Activated naive CD4-positive, alpha-beta T cell treated with anti-CD3 and anti-CD28 coated beads, Interleukin-2, amount 10 ng/mL, durations not matched to agents 7 days and 5 days (primary cell): ENCODE measurements at regions not wholly inside any gene's neighbourhood (a gene's known extent, or its start where the extent isn't known, plus 50 kb on each side); places are given as distances from the start of the nearest gene placed in this dataset.
"Not testable (repeated sequence)": the region's sequence is repeated elsewhere in the genome, so short reads cannot be mapped to it uniquely, and the experiment has no call there.

Experiments
- CTCF ChIA-PET: fragments of 350-600 bp; sonication (Branson Sonifier 250); formaldehyde crosslinking; loops from one replicate; lab custom pipeline; 2021; ENCODE audit warnings: antibody characterized with exemption; lab: Charles Lee
- DNase-seq: peaks from one replicate; pipeline ENCODE4 v3.0.0-alpha.2; 2020
- H3K27ac Mint-ChIP-seq: one replicate; pipeline ENCODE4 v1.8.0; 2021; ENCODE audit warnings: mild to moderate bottlenecking, moderate library complexity, mixed read lengths
- H3K27me3 Mint-ChIP-seq: one replicate; pipeline ENCODE4 v1.8.0; 2021; ENCODE audit warnings: mild to moderate bottlenecking, mixed read lengths
- H3K36me3 Mint-ChIP-seq: one replicate; pipeline ENCODE4 v1.8.0; 2021; ENCODE audit warnings: mixed read lengths
- H3K4me1 Mint-ChIP-seq: one replicate; pipeline ENCODE4 v1.8.0; 2021; ENCODE audit warnings: mixed read lengths
- H3K4me3 Mint-ChIP-seq: one replicate; pipeline ENCODE4 v1.8.0; 2021; ENCODE audit warnings: mild to moderate bottlenecking, moderate library complexity, mixed read lengths
- H3K9me3 Mint-ChIP-seq: one replicate; pipeline ENCODE4 v1.8.0; 2021; ENCODE audit warnings: mixed read lengths

GRCh38 chr2:56801214-56801613 lies 617.4 kb downstream of the CCDC85A start:
- Mint-ChIP-seq H3K4me3 (no peak overlapping the region), H3K9me3 (peaks cover 7% of the 10 kb centered on the region), H3K27me3 (no peaks in the 10 kb centered on the region), H3K27ac (no peak overlapping the region), H3K4me1 (no peaks in the 10 kb centered on the region), H3K36me3 (no peaks in the 10 kb centered on the region)
- CTCF ChIA-PET: no interaction called here
- no peak for DNase-seq

- Mint-ChIP-seq H3K27me3 (no peaks in the 10 kb centered on the region), H3K9me3 (peaks cover 7% of the 10 kb centered on the region), H3K27ac (no peak overlapping the region), H3K36me3 (no peaks in the 10 kb centered on the region), H3K4me1 (no peaks in the 10 kb centered on the region), H3K4me3 (no peak overlapping the region)
- CTCF ChIA-PET: no interaction called here
- no peak for DNase-seq
These were observed 618.0 kb downstream of the CCDC85A start for GRCh38 chr2:56801770-56802169.

- Mint-ChIP-seq H3K4me3 (no peak overlapping the region), H3K27me3 (no peaks in the 10 kb centered on the region), H3K4me1 (no peaks in the 10 kb centered on the region), H3K9me3 (peaks cover 5% of the 10 kb centered on the region), H3K36me3 (no peaks in the 10 kb centered on the region), H3K27ac (no peak overlapping the region)
- CTCF ChIA-PET: no interaction called here
- no peak for DNase-seq
These were observed 619.8 kb downstream of the CCDC85A start for GRCh38 chr2:56803596-56803995.

DNA sequence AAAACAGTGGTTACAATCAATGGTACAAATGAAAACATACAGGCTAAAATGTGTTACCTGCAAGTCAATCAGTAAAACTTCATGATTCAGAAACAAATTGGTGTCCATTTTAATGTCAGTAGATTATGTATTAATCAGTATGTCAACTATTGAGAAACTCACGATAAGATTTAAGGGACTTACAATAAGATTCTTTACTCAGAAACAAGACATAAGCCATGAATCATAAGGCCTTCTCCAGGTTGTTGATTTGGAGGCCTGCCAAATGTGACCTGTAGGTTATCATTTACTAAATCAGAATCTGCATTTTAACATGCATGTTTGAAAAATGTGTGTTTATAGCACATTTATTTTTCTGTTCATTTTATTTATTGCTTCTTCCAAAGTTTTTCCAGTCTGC lies 623.1 kb downstream of the CCDC85A start:
- CTCF ChIA-PET: no interaction called here
- no peaks in the 10 kb centered on the region for H3K27me3 Mint-ChIP-seq
- no peak overlapping the region for H3K4me3 Mint-ChIP-seq
- H3K4me1 Mint-ChIP-seq: no peaks in the 10 kb centered on the region
- no peak for DNase-seq
- H3K9me3 Mint-ChIP-seq: peaks cover 15% of the 10 kb centered on the region
- no peak overlapping the region for H3K27ac Mint-ChIP-seq
- H3K36me3 Mint-ChIP-seq: no peaks in the 10 kb centered on the region

GRCh38 chr2:56807861-56808260 lies 624.1 kb downstream of the CCDC85A start:
- no peak for DNase-seq
- Mint-ChIP-seq H3K36me3 (no peaks in the 10 kb centered on the region), H3K27me3 (no peaks in the 10 kb centered on the region), H3K4me1 (no peaks in the 10 kb centered on the region), H3K9me3 (peaks cover 15% of the 10 kb centered on the region), H3K4me3 (no peak overlapping the region), H3K27ac (no peak overlapping the region)
- CTCF ChIA-PET: no interaction called here

DNA sequence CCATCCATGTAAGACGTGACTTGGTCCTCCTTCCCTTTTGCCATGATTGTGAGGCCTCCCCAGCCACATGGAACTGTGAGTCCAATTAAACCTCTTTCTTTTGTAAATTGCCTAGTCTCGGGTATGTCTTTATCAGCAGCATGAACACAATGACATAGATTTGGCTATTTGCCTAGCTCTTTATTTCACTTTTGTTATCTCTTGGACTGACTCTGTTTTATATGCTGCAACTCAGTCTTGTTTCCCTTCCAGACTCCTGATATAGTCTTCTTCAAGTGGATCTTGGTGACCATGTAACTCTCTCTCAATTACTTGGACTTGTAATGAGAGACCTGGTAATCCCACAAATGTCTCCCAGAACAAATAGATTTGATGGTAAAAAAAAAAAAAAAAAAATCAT lies 627.6 kb downstream of the CCDC85A start:
- H3K36me3 Mint-ChIP-seq: no peaks in the 10 kb centered on the region
- no peaks in the 10 kb centered on the region for H3K27me3 Mint-ChIP-seq
- CTCF ChIA-PET: no interaction called here
- H3K9me3 Mint-ChIP-seq: peaks cover 12% of the 10 kb centered on the region
- H3K27ac Mint-ChIP-seq: no peak overlapping the region
- no peak for DNase-seq
- no peak overlapping the region for H3K4me3 Mint-ChIP-seq
- no peaks in the 10 kb centered on the region for H3K4me1 Mint-ChIP-seq

- CTCF ChIA-PET: no interaction called here
- H3K36me3 Mint-ChIP-seq: no peaks in the 10 kb centered on the region
- H3K9me3 Mint-ChIP-seq: peaks cover 12% of the 10 kb centered on the region
- H3K4me3 Mint-ChIP-seq: no peak overlapping the region
- H3K27me3 Mint-ChIP-seq: no peaks in the 10 kb centered on the region
- no peaks in the 10 kb centered on the region for H3K4me1 Mint-ChIP-seq
- no peak overlapping the region for H3K27ac Mint-ChIP-seq
- DNase-seq: no peak
These were observed 628.6 kb downstream of the CCDC85A start for GRCh38 chr2:56812432-56812831.

DNA sequence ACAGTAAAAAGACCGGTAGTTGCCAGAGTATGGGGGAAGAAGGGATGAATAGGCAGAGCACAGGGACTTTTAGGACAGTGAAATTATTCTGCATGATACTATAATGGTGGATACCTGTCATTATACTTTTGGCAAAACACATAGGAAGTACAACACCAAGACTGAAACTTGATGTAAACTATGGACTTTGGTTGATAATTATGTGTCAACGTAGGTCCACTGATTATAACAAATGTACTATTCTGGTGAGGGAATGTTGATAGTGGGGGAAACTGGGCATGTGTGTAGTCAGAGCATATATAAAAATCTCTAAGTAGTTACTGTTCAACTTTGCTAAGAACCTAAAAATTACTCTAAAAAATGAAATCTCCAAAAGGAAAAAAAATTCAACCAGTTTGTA lies 629.7 kb downstream of the CCDC85A start:
- CTCF ChIA-PET: no interaction called here
- no peaks in the 10 kb centered on the region for H3K27me3 Mint-ChIP-seq
- no peaks in the 10 kb centered on the region for H3K36me3 Mint-ChIP-seq
- no peak overlapping the region for H3K4me3 Mint-ChIP-seq
- no peaks in the 10 kb centered on the region for H3K4me1 Mint-ChIP-seq
- H3K9me3 Mint-ChIP-seq: peaks cover 16% of the 10 kb centered on the region
- DNase-seq: no peak
- no peak overlapping the region for H3K27ac Mint-ChIP-seq

DNA sequence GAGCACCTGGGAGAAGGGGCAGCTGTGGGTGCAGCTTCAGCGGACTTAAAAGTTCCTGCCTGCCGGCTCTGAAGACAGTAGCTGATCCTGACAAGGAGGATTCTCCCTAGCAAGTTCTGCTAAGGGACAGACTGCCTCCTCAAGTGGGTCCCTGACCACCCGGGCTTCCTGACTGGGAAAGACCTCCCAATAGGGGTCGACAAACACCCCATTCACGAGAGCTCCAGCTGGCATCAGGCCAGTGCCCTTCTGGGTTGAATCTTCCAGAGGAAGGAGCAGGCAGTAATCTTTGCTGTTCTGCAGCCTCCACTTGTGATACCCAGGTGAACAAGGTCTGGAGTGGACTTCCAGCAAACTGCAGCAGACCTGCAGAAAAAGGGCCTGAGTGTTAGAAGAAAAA lies 632.9 kb downstream of the CCDC85A start:
- Mint-ChIP-seq H3K9me3 (peaks cover 23% of the 10 kb centered on the region), H3K27me3 (no peaks in the 10 kb centered on the region), H3K27ac (no peak overlapping the region), H3K4me1 (no peaks in the 10 kb centered on the region), H3K36me3 (no peaks in the 10 kb centered on the region), H3K4me3 (no peak overlapping the region)
- CTCF ChIA-PET: no interaction called here
- DNase-seq: no peak

DNA sequence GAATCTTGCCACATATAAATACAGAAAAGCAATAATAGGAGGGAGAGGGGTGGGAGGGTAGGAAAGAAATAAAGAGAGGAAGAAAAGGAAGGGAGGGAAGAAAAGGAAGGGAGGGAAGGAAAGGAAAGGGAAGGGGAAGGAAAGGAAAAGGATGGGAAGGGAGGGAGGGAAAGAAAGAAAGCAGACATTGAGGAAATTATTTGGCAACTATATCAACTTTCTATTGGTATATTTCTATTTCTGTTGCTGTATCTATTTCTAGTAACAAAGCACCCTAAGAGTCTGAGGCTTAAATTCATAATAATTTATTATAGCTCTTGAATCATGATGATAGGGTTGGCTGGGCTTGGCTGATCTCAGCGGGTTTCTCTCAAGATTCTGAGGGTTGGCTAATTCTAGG lies 648.0 kb downstream of the CCDC85A start:
- DNase-seq: no peak
- no peak overlapping the region for H3K4me3 Mint-ChIP-seq
- CTCF ChIA-PET: no interaction called here
- no peaks in the 10 kb centered on the region for H3K4me1 Mint-ChIP-seq
- no peak overlapping the region for H3K27ac Mint-ChIP-seq
- no peaks in the 10 kb centered on the region for H3K36me3 Mint-ChIP-seq
- H3K27me3 Mint-ChIP-seq: no peaks in the 10 kb centered on the region
- H3K9me3 Mint-ChIP-seq: peaks cover 8% of the 10 kb centered on the region

DNA sequence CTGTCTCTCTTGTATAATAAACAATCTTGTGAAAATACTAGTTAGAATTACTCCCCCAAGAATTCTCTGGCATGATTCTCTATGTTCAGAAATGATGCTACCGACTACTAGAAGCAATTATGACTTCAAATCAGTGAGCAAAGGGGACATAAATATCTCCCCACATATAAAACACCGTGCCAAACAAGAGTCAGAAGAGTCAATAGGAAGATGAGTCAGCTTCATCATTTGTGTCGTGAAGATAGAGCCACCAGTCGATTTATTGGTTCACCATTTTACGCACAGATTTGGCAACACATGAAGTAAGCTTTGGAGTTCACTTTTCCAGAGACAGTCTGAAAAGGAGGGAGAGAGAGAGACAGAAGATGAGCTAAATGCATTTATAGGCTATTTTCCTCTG lies 650.9 kb downstream of the CCDC85A start:
- Mint-ChIP-seq H3K4me3 (no peak overlapping the region), H3K36me3 (no peaks in the 10 kb centered on the region), H3K4me1 (no peaks in the 10 kb centered on the region), H3K9me3 (no peaks in the 10 kb centered on the region), H3K27ac (no peak overlapping the region), H3K27me3 (no peaks in the 10 kb centered on the region)
- no peak for DNase-seq
- CTCF ChIA-PET: no interaction called here

DNA sequence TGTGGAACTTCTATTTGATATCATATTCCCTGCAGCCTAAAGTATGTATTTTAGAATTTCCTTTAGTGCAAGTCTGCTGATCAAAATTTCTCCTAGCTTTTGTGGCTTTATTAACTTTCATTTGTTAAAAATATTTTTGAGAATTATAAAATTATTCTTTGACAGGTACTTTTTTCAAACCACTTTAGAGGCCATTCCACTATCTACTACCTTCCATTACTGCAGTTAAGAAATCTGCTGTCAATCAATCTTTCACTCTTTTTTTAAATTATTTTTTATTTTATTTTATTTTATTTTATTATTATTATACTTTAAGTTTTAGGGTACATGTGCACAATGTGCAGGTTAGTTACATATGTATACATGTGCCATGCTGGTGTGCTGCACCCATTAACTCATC lies 656.2 kb downstream of the CCDC85A start:
- H3K9me3 Mint-ChIP-seq, H3K27me3 Mint-ChIP-seq, H3K4me1 Mint-ChIP-seq, CTCF ChIA-PET, DNase-seq, H3K36me3 Mint-ChIP-seq, H3K4me3 Mint-ChIP-seq, H3K27ac Mint-ChIP-seq: not testable (repeated sequence)

DNA sequence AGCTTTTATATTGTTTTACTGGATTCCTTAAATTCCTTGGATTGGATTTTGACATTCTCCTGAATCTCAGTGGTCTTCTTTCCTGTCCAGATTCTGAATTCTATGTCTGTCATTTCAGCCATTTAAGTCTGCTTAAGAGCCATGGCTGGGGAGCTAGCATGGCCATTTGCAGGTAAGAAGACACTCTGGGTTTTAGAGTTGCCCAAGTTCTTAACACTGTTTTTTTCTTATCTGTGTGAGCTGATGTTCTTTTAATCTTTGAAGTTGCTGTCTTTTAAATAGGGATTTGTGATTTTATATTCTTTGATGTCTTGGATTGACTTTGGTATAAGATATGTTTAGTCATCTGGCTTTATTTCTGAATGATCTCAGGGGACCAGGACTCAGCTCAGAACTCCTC lies 677.2 kb downstream of the CCDC85A start:
- CTCF ChIA-PET: no interaction called here
- no peak for DNase-seq
- peaks cover 23% of the 10 kb centered on the region for H3K9me3 Mint-ChIP-seq
- no peaks in the 10 kb centered on the region for H3K4me1 Mint-ChIP-seq
- no peaks in the 10 kb centered on the region for H3K27me3 Mint-ChIP-seq
- no peaks in the 10 kb centered on the region for H3K36me3 Mint-ChIP-seq
- H3K27ac Mint-ChIP-seq: no peak overlapping the region
- no peak overlapping the region for H3K4me3 Mint-ChIP-seq

GRCh38 chr2:56871644-56872043 lies 687.9 kb downstream of the CCDC85A start:
- no peak overlapping the region for H3K4me3 Mint-ChIP-seq
- no peaks in the 10 kb centered on the region for H3K36me3 Mint-ChIP-seq
- CTCF ChIA-PET: no interaction called here
- H3K27me3 Mint-ChIP-seq: no peaks in the 10 kb centered on the region
- no peak for DNase-seq
- H3K4me1 Mint-ChIP-seq: no peaks in the 10 kb centered on the region
- no peak overlapping the region for H3K27ac Mint-ChIP-seq
- H3K9me3 Mint-ChIP-seq: peaks cover 22% of the 10 kb centered on the region

GRCh38 chr2:56874717-56875116 lies 690.9 kb downstream of the CCDC85A start:
- CTCF ChIA-PET: no interaction called here
- H3K4me1 Mint-ChIP-seq: no peaks in the 10 kb centered on the region
- peaks cover 19% of the 10 kb centered on the region for H3K9me3 Mint-ChIP-seq
- no peak overlapping the region for H3K4me3 Mint-ChIP-seq
- no peak overlapping the region for H3K27ac Mint-ChIP-seq
- no peak for DNase-seq
- no peaks in the 10 kb centered on the region for H3K36me3 Mint-ChIP-seq
- H3K27me3 Mint-ChIP-seq: no peaks in the 10 kb centered on the region

- DNase-seq: no peak
- no peak overlapping the region for H3K27ac Mint-ChIP-seq
- H3K9me3 Mint-ChIP-seq: peaks cover 5% of the 10 kb centered on the region
- CTCF ChIA-PET: no interaction called here
- no peaks in the 10 kb centered on the region for H3K4me1 Mint-ChIP-seq
- no peaks in the 10 kb centered on the region for H3K27me3 Mint-ChIP-seq
- no peak overlapping the region for H3K4me3 Mint-ChIP-seq
- H3K36me3 Mint-ChIP-seq: no peaks in the 10 kb centered on the region
These were observed 705.9 kb downstream of the CCDC85A start for GRCh38 chr2:56889738-56890137.
